ENCODE measurements at regions not wholly inside any gene's neighbourhood (a gene's known extent, or its start where the extent isn't known, plus 50 kb on each side); places are given as distances from the start of the nearest gene placed in this dataset.

DNA sequence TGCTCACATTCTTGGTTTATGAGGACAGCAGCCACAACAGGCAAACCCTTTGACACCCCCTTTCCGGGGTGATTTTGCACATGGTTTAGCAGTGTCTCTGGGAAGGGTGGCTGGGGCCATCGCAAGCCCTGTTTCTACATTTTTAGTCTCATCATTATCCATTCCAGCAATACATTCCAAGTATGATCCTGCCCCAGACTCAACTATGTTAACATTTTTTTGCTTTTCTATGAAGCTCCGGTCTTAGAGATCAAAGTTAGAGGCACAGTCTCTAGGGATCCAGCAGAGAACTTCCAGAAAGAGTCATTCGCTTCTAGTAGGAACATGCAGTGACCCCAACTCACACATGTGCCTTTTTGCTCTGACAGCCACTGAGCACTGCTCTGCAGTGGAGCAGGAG, 130.9 kb downstream of the TBX5 start:
- Mint-ChIP-seq H3K27me3 (peaks cover 8% of the 10 kb centered on the region), H3K4me3 (no peak overlapping the region), H3K27ac (no peak overlapping the region), H3K9me3 (ENCODE audit: insufficient read depth) (no peaks in the 10 kb centered on the region), H3K4me1 (no peaks in the 10 kb centered on the region)
- ChIA-PET POLR2A (no interaction called here), CTCF (no interaction called here)
- no peak for TF ChIP-seq EZH2 (IDR thresholded peaks at IDR 0.05; ENCODE audit: borderline replicate concordance, insufficient read depth, low read depth, low read length, poor library complexity, severe bottlenecking)
- TF ChIP-seq, protein P1, sequence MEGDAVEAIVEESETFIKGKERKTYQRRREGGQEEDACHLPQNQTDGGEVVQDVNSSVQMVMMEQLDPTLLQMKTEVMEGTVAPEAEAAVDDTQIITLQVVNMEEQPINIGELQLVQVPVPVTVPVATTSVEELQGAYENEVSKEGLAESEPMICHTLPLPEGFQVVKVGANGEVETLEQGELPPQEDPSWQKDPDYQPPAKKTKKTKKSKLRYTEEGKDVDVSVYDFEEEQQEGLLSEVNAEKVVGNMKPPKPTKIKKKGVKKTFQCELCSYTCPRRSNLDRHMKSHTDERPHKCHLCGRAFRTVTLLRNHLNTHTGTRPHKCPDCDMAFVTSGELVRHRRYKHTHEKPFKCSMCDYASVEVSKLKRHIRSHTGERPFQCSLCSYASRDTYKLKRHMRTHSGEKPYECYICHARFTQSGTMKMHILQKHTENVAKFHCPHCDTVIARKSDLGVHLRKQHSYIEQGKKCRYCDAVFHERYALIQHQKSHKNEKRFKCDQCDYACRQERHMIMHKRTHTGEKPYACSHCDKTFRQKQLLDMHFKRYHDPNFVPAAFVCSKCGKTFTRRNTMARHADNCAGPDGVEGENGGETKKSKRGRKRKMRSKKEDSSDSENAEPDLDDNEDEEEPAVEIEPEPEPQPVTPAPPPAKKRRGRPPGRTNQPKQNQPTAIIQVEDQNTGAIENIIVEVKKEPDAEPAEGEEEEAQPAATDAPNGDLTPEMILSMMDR (IDR thresholded peaks at IDR 0.05) = no peak
- H3K4me3 ChIP-seq (ENCODE audit: control extremely low read depth in 1 of 5, extremely low read depth in 1 of 5, insufficient read depth in 1 of 5, low read depth in 2 of 5, low read length in 4 of 5) = no peak overlapping the region
- no peak overlapping the region for H3K9ac ChIP-seq (ENCODE audit: low read length)
- intact Hi-C loops (cut with micrococcal nuclease) = no loop called here
- no peaks in the 10 kb centered on the region for H3K9me3 ChIP-seq (ENCODE audit: control extremely low read depth in 1 of 3, control insufficient read depth in 2 of 3, insufficient read depth in 1 of 3, low read length in 2 of 3)
- no peak overlapping the region for H3K27ac ChIP-seq (ENCODE audit: low read length in 2 of 2)
- no peak overlapping the region for H3K4me2 ChIP-seq (replicated peaks; ENCODE audit: low read depth, low read length, poor library complexity, severe bottlenecking)
- no peak for DNase-seq
- no peaks in the 10 kb centered on the region for H3K79me2 ChIP-seq (ENCODE audit: control insufficient read depth, insufficient read depth, low read length)
- no peak overlapping the region for H2AFZ ChIP-seq (ENCODE audit: insufficient read depth, low read depth, low read length, poor library complexity, severe bottlenecking)
- H4K20me1 ChIP-seq (ENCODE audit: control insufficient read depth, insufficient read depth, low read length, poor library complexity, severe bottlenecking) = no peaks in the 10 kb centered on the region
- no peaks in the 10 kb centered on the region for H3K4me1 ChIP-seq (ENCODE audit: control insufficient read depth in 2 of 2, insufficient read depth in 2 of 2, low read length in 2 of 2)
- no peak for ATAC-seq (ENCODE audit: low read depth)
- no peaks in the 10 kb centered on the region for H3K36me3 ChIP-seq (replicated peaks in 1 of 2; ENCODE audit: control extremely low read depth in 1 of 2, control insufficient read depth in 1 of 2, extremely low read depth in 1 of 2, insufficient read depth in 2 of 2, low read length in 1 of 2)
- WGBS (ENCODE audit: insufficient coverage) = 70% methylated on average over 3 of the region's 4 CpGs
- H3K27me3 ChIP-seq (replicated peaks in 1 of 4; ENCODE audit: control extremely low read depth in 1 of 4, control insufficient read depth in 3 of 4, insufficient read depth in 4 of 4, low read length in 3 of 4) = peaks cover 0 to 4% (median 0%) of the 10 kb centered on the region in 4 experiments

DNA sequence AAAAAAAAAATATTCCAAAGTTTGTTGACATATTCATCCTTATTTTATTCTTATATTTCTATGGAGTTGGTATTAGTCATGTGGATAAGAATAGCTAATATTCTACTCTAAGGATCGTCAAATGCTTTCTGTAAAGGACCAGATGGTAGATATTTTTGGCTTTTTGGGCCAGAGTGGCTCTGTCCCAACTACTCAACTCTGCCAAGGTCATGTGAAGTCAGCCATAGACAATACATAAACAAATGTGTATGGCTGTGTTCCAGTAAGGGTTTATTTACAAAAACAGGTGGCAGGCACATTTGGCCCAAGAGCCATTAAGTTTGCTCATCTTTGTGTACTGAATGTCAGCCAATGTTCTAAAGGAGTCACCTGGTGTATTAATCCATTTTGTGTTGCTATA, 131.8 kb downstream of the TBX5 start:
- intact Hi-C loops (cut with micrococcal nuclease) = no loop called here
- CTCF ChIA-PET = no interaction called here
- Mint-ChIP-seq H3K27me3 (peaks cover 11% of the 10 kb centered on the region), H3K4me3 (no peak overlapping the region), H3K9me3 (ENCODE audit: insufficient read depth) (no peaks in the 10 kb centered on the region), H3K4me1 (no peaks in the 10 kb centered on the region), H3K27ac (no peak overlapping the region)
- no peak overlapping the region for H3K27ac ChIP-seq (ENCODE audit: low read length in 2 of 2)
- no peak overlapping the region for H3K4me2 ChIP-seq (replicated peaks; ENCODE audit: low read depth, low read length, poor library complexity, severe bottlenecking)
- H3K4me1 ChIP-seq (ENCODE audit: control insufficient read depth in 2 of 2, insufficient read depth in 2 of 2, low read length in 2 of 2) = no peaks in the 10 kb centered on the region
- H3K9me3 ChIP-seq (ENCODE audit: control extremely low read depth in 1 of 3, control insufficient read depth in 2 of 3, insufficient read depth in 1 of 3, low read length in 2 of 3) = no peaks in the 10 kb centered on the region
- DNase-seq = no peak
- H4K20me1 ChIP-seq (ENCODE audit: control insufficient read depth, insufficient read depth, low read length, poor library complexity, severe bottlenecking) = no peaks in the 10 kb centered on the region
- TF ChIP-seq EZH2 (IDR thresholded peaks at IDR 0.05; ENCODE audit: borderline replicate concordance, insufficient read depth, low read depth, low read length, poor library complexity, severe bottlenecking) = no peak
- TF ChIP-seq, protein P1 (IDR thresholded peaks at IDR 0.05) = no peak
- no peak for ATAC-seq (ENCODE audit: low read depth)
- no CpG with 5 or more reads among the region's 1 CpG for WGBS (ENCODE audit: insufficient coverage)
- POLR2A ChIA-PET = no interaction called here
- peaks cover 0 to 4% (median 0%) of the 10 kb centered on the region in 4 experiments for H3K27me3 ChIP-seq (replicated peaks in 1 of 4; ENCODE audit: control extremely low read depth in 1 of 4, control insufficient read depth in 3 of 4, insufficient read depth in 4 of 4, low read length in 3 of 4)
- H3K4me3 ChIP-seq (ENCODE audit: control extremely low read depth in 1 of 5, extremely low read depth in 1 of 5, insufficient read depth in 1 of 5, low read depth in 2 of 5, low read length in 4 of 5) = no peak overlapping the region
- H2AFZ ChIP-seq (ENCODE audit: insufficient read depth, low read depth, low read length, poor library complexity, severe bottlenecking) = no peak overlapping the region
- no peak overlapping the region for H3K9ac ChIP-seq (ENCODE audit: low read length)
- no peaks in the 10 kb centered on the region for H3K79me2 ChIP-seq (ENCODE audit: control insufficient read depth, insufficient read depth, low read length)
- no peaks in the 10 kb centered on the region for H3K36me3 ChIP-seq (replicated peaks in 1 of 2; ENCODE audit: control extremely low read depth in 1 of 2, control insufficient read depth in 1 of 2, extremely low read depth in 1 of 2, insufficient read depth in 2 of 2, low read length in 1 of 2)

Measured in B cell (primary cell).